Panc1 (cell line): ENCODE measurements at regions not wholly inside any gene's neighbourhood (a gene's known extent, or its start where the extent isn't known, plus 50 kb on each side); places are given as distances from the start of the nearest gene placed in this dataset.

Source experiments
- ATAC-seq: fragments of 200-7000 bp; cut with Tn5 transposase; 2 replicates; pipeline ENCODE4 v1.9.1; 2020; ENCODE audit warnings: mild to moderate bottlenecking, moderate library complexity
- BruUV-seq: library from RNA; stranded (reverse); fragments of 400-500 nt; replicated peaks from 2 replicates; lab custom pipeline; 2021; lab: Mats Ljungman, UMichigan
- CTCF ChIA-PET: fragments of 300-600 bp; sonication (Branson Sonifier 250); formaldehyde crosslinking; loops from one replicate; lab custom pipeline; 2022; ENCODE audit warnings: antibody characterized with exemption; lab: Charles Lee
- POLR2A ChIA-PET: fragments of 300-600 bp; sonication (Branson Sonifier 250); formaldehyde crosslinking; loops from one replicate; lab custom pipeline; 2022; ENCODE audit warnings: antibody characterized with exemption; lab: Charles Lee
- DNase-seq: peaks from one replicate; pipeline ENCODE4 v3.0.0-alpha.2; 2010; ENCODE audit warnings: low read depth, low spot score
- H3K27ac ChIP-seq: 2 replicates; pipeline ENCODE4 v1.5.1; 2011; ENCODE audit warnings: mild to moderate bottlenecking, low read length, inconsistent platforms
- H3K27me3 ChIP-seq: fragments of 200-500 bp; sonication (Bioruptor generic); 2 replicates; pipeline ENCODE4 v1.6.0; 2014; ENCODE audit warnings: low read length, inconsistent platforms; ENCODE audit not compliant: control insufficient read depth, insufficient read depth
- H3K36me3 ChIP-seq: fragments of 200-500 bp; sonication (Bioruptor generic); 2 replicates; pipeline ENCODE4 v1.5.1; 2014; ENCODE audit warnings: inconsistent platforms, mild to moderate bottlenecking, low read length, moderate library complexity; ENCODE audit not compliant: control insufficient read depth, insufficient read depth
- H3K4me1 ChIP-seq: 2 replicates; pipeline ENCODE4 v1.5.1; 2011; ENCODE audit warnings: inconsistent platforms, mild to moderate bottlenecking, low read length, moderate library complexity; ENCODE audit not compliant: control insufficient read depth, insufficient read depth
- H3K4me3 ChIP-seq, 2 experiments: 2 replicates each; pipeline ENCODE4 v1.5.1; 2011 to 2012; ENCODE audit warnings: low read depth in 2 of 2, low read length in 2 of 2, mild to moderate bottlenecking in 2 of 2, inconsistent platforms in 1 of 2, moderate library complexity in 1 of 2
- H3K9me3 ChIP-seq: fragments of 200-500 bp; sonication (Bioruptor generic); 2 replicates; pipeline ENCODE4 v1.5.1; 2014; ENCODE audit warnings: low read depth, mild to moderate bottlenecking, inconsistent platforms, low read length, moderate library complexity; ENCODE audit not compliant: control insufficient read depth, insufficient read depth
- POLR2AphosphoS5 ChIP-seq: IDR thresholded peaks from 2 replicates; pipeline ENCODE4 v1.6.1; 2012; ENCODE audit warnings: mild to moderate bottlenecking, low read depth, low read length, moderate library complexity
- SIN3A ChIP-seq: IDR thresholded peaks from 2 replicates; pipeline ENCODE4 v1.6.1; 2012; ENCODE audit warnings: low read depth, mild to moderate bottlenecking, low read length, moderate library complexity, borderline replicate concordance; ENCODE audit not compliant: insufficient read depth
- TCF7L2 ChIP-seq: IDR thresholded peaks from 2 replicates; pipeline ENCODE4 v1.6.1; 2011; ENCODE audit warnings: mild to moderate bottlenecking, low read depth, low read length, inconsistent platforms
- in situ Hi-C: cut with HindIII; loops from 2 replicates; pipeline ENCODE4 v1.10.0; 2016; ENCODE audit warnings: low sequenced_read_pairs, low pct_unique_long_range_greater_than_20kb
- intact Hi-C: fragments of 100-400 bp; cut with micrococcal nuclease; formaldehyde crosslinking; loops from one replicate; pipeline ENCODE4 v1.10.0; 2022; ENCODE audit not compliant: unreplicated experiment
- TF ChIP-seq, protein P1 (sequence below): fragments of 450-650 bp; IDR thresholded peaks from 2 replicates; pipeline ENCODE4 v1.5.1; 2017; ENCODE audit warnings: mild to moderate bottlenecking
- TF ChIP-seq, protein P2 (sequence below), 2 experiments: IDR thresholded peaks; 2 replicates each; pipeline ENCODE4 v1.6.1; 2011 to 2012; ENCODE audit warnings: low read depth in 2 of 2, control low read depth in 1 of 2, low read length in 1 of 2, mild to moderate bottlenecking in 1 of 2, moderate library complexity in 1 of 2; ENCODE audit not compliant: insufficient read depth in 1 of 2

GRCh38 chr15:93670931-93671330 is 560.4 kb upstream of the MCTP2 start:
- BruUV-seq, result no TSS peak
- ATAC-seq, result no peak
- intact Hi-C loops, result no loop called here
- no peak overlapping the region for H3K4me3 ChIP-seq
- no peaks in the 10 kb centered on the region for H3K4me1 ChIP-seq
- TF ChIP-seq POLR2AphosphoS5 (no peak), SIN3A (no peak), TCF7L2 (no peak)
- TF ChIP-seq, protein P1, sequence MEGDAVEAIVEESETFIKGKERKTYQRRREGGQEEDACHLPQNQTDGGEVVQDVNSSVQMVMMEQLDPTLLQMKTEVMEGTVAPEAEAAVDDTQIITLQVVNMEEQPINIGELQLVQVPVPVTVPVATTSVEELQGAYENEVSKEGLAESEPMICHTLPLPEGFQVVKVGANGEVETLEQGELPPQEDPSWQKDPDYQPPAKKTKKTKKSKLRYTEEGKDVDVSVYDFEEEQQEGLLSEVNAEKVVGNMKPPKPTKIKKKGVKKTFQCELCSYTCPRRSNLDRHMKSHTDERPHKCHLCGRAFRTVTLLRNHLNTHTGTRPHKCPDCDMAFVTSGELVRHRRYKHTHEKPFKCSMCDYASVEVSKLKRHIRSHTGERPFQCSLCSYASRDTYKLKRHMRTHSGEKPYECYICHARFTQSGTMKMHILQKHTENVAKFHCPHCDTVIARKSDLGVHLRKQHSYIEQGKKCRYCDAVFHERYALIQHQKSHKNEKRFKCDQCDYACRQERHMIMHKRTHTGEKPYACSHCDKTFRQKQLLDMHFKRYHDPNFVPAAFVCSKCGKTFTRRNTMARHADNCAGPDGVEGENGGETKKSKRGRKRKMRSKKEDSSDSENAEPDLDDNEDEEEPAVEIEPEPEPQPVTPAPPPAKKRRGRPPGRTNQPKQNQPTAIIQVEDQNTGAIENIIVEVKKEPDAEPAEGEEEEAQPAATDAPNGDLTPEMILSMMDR, result no peak
- TF ChIP-seq, protein P2, sequence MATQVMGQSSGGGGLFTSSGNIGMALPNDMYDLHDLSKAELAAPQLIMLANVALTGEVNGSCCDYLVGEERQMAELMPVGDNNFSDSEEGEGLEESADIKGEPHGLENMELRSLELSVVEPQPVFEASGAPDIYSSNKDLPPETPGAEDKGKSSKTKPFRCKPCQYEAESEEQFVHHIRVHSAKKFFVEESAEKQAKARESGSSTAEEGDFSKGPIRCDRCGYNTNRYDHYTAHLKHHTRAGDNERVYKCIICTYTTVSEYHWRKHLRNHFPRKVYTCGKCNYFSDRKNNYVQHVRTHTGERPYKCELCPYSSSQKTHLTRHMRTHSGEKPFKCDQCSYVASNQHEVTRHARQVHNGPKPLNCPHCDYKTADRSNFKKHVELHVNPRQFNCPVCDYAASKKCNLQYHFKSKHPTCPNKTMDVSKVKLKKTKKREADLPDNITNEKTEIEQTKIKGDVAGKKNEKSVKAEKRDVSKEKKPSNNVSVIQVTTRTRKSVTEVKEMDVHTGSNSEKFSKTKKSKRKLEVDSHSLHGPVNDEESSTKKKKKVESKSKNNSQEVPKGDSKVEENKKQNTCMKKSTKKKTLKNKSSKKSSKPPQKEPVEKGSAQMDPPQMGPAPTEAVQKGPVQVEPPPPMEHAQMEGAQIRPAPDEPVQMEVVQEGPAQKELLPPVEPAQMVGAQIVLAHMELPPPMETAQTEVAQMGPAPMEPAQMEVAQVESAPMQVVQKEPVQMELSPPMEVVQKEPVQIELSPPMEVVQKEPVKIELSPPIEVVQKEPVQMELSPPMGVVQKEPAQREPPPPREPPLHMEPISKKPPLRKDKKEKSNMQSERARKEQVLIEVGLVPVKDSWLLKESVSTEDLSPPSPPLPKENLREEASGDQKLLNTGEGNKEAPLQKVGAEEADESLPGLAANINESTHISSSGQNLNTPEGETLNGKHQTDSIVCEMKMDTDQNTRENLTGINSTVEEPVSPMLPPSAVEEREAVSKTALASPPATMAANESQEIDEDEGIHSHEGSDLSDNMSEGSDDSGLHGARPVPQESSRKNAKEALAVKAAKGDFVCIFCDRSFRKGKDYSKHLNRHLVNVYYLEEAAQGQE (IDR thresholded peaks at IDR 0.05; ENCODE audit: insufficient read depth in 1 of 2, low read depth in 2 of 2, low read length in 1 of 2), result no peak
- H3K27ac ChIP-seq, result no peak overlapping the region
- no peaks in the 10 kb centered on the region for H3K27me3 ChIP-seq
- no peaks in the 10 kb centered on the region for H3K36me3 ChIP-seq
- H3K9me3 ChIP-seq, result no peaks in the 10 kb centered on the region; the same call in 1 of the 2 replicates
- ChIA-PET POLR2A (no interaction called here), CTCF (no interaction called here)
- no peak for DNase-seq
- in situ Hi-C loops, result no loop called here

GRCh38 chr15:93664213-93664956 is 567.0 kb upstream of the MCTP2 start:
- POLR2A ChIA-PET, result no interaction called here
- DNase-seq, result no peak
- intact Hi-C loops (no loop called here), in situ Hi-C loops (no loop called here)
- no peak overlapping the region for H3K27ac ChIP-seq
- peaks cover 2% of the 10 kb centered on the region; the same call in 1 of the 2 replicates for H3K9me3 ChIP-seq
- TF ChIP-seq POLR2AphosphoS5 (no peak), TCF7L2 (no peak)
- TF ChIP-seq, protein P2 (IDR thresholded peaks at IDR 0.05; ENCODE audit: insufficient read depth in 1 of 2, low read depth in 2 of 2, low read length in 1 of 2), result no peak
- no TSS peak for BruUV-seq
- no peaks in the 10 kb centered on the region for H3K4me1 ChIP-seq
- CTCF ChIA-PET, result no interaction called here
- H3K36me3 ChIP-seq, result no peaks in the 10 kb centered on the region
- H3K4me3 ChIP-seq, result no peak overlapping the region
- ATAC-seq, result no peak
- H3K27me3 ChIP-seq, result no peaks in the 10 kb centered on the region
